ENCODE measurements at regions not wholly inside any gene's neighbourhood (a gene's known extent, or its start where the extent isn't known, plus 50 kb on each side); places are given as distances from the start of the nearest gene placed in this dataset.

GRCh38 chr3:194925614-194926013 lies 239.9 kb downstream of the FAM43A start:
- no peak for DNase-seq (ENCODE audit: low spot score)

- DNase-seq (ENCODE audit: low spot score): no peak
Observed at GRCh38 chr3:194928227-194928626, 242.5 kb downstream of the FAM43A start.

GRCh38 chr3:194928831-194929577 lies 243.3 kb downstream of the FAM43A start:
- DNase-seq (ENCODE audit: low spot score): no peak

GRCh38 chr3:194929578-194929960 lies 243.9 kb downstream of the FAM43A start:
- no peak for DNase-seq (ENCODE audit: low spot score)

GRCh38 chr3:194930377-194931204 lies 244.9 kb downstream of the FAM43A start:
- DNase-seq (ENCODE audit: low spot score): no peak

GRCh38 chr3:194931347-194931746 lies 245.7 kb downstream of the FAM43A start:
- DNase-seq (ENCODE audit: low spot score): no peak

- no peak for DNase-seq (ENCODE audit: low spot score)
Observed at GRCh38 chr3:194931865-194932264, 246.2 kb downstream of the FAM43A start.

GRCh38 chr3:194933465-194933864 lies 247.8 kb downstream of the FAM43A start:
- no peak for DNase-seq (ENCODE audit: low spot score)

- no peak for DNase-seq (ENCODE audit: low spot score)
Observed at GRCh38 chr3:194935061-194935460, 249.4 kb downstream of the FAM43A start.

GRCh38 chr3:194935632-194936470 lies 250.2 kb downstream of the FAM43A start:
- no peak for DNase-seq (ENCODE audit: low spot score)

GRCh38 chr3:194936659-194937058 lies 251.0 kb downstream of the FAM43A start:
- no peak for DNase-seq (ENCODE audit: low spot score)

- no peak for DNase-seq (ENCODE audit: low spot score)
Observed at GRCh38 chr3:194937144-194937543, 251.5 kb downstream of the FAM43A start.

GRCh38 chr3:194937882-194938321 lies 252.2 kb downstream of the FAM43A start:
- no peak for DNase-seq (ENCODE audit: low spot score)

- no peak for DNase-seq (ENCODE audit: low spot score)
Observed at GRCh38 chr3:194938845-194939531, 253.3 kb downstream of the FAM43A start.

- no peak for DNase-seq (ENCODE audit: low spot score)
Observed at GRCh38 chr3:194939532-194939909, 253.8 kb downstream of the FAM43A start.

GRCh38 chr3:194939949-194940770 lies 254.5 kb downstream of the FAM43A start:
- DNase-seq (ENCODE audit: low spot score): no peak

GRCh38 chr3:194941360-194941955 lies 255.8 kb downstream of the FAM43A start:
- no peak for DNase-seq (ENCODE audit: low spot score)

- DNase-seq (ENCODE audit: low spot score): no peak
Observed at GRCh38 chr3:194941956-194942511, 256.4 kb downstream of the FAM43A start.

GRCh38 chr3:194944526-194944925 lies 258.8 kb downstream of the FAM43A start:
- DNase-seq (ENCODE audit: low spot score): no peak

GRCh38 chr3:194945508-194945907 lies 259.8 kb downstream of the FAM43A start:
- no peak for DNase-seq (ENCODE audit: low spot score)

Measured in HuH-7.5 (cell line).